ENCODE measurements at regions not wholly inside any gene's neighbourhood (a gene's known extent, or its start where the extent isn't known, plus 50 kb on each side); places are given as distances from the start of the nearest gene placed in this dataset.

- no peak for TF ChIP-seq CTCF (IDR thresholded peaks at IDR 0.05; ENCODE audit: low read depth, low read length)
Measured at GRCh38 chr3:124657138-124657537, 73.1 kb upstream of the UMPS start.

GRCh38 chr3:124658270-124658669 lies 72.0 kb upstream of the UMPS start:
- no peak for TF ChIP-seq CTCF (IDR thresholded peaks at IDR 0.05; ENCODE audit: low read depth, low read length)
- no peak overlapping the region for H3K4me3 ChIP-seq (ENCODE audit: low read depth, low read length)

More at GRCh38 chr3:124657138-124657537, 73.1 kb upstream of the UMPS start:
- no peak overlapping the region for H3K4me3 ChIP-seq (ENCODE audit: low read depth, low read length)

GRCh38 chr3:124659175-124659574 lies 71.1 kb upstream of the UMPS start:
- H3K4me3 ChIP-seq (ENCODE audit: low read depth, low read length), result no peak overlapping the region
- TF ChIP-seq CTCF (IDR thresholded peaks at IDR 0.05; ENCODE audit: low read depth, low read length), result no peak

- TF ChIP-seq CTCF (IDR thresholded peaks at IDR 0.05; ENCODE audit: low read depth, low read length), result no peak
- H3K4me3 ChIP-seq (ENCODE audit: low read depth, low read length), result no peak overlapping the region
Measured at GRCh38 chr3:124660599-124660998, 69.7 kb upstream of the UMPS start.

- no peak overlapping the region for H3K4me3 ChIP-seq (ENCODE audit: low read depth, low read length)
- no peak for TF ChIP-seq CTCF (IDR thresholded peaks at IDR 0.05; ENCODE audit: low read depth, low read length)
Measured at GRCh38 chr3:124663690-124664089, 66.6 kb upstream of the UMPS start.

GRCh38 chr3:124664804-124665203 lies 65.4 kb upstream of the UMPS start:
- no peak for TF ChIP-seq CTCF (IDR thresholded peaks at IDR 0.05; ENCODE audit: low read depth, low read length)
- no peak overlapping the region for H3K4me3 ChIP-seq (ENCODE audit: low read depth, low read length)

GRCh38 chr3:124666067-124666466 lies 64.2 kb upstream of the UMPS start:
- no peak overlapping the region for H3K4me3 ChIP-seq (ENCODE audit: low read depth, low read length)
- no peak for TF ChIP-seq CTCF (IDR thresholded peaks at IDR 0.05; ENCODE audit: low read depth, low read length)
